Esophagus squamous epithelium (tissue), 5 donors: ENCODE measurements at regions not wholly inside any gene's neighbourhood (a gene's known extent, or its start where the extent isn't known, plus 50 kb on each side); places are given as distances from the start of the nearest gene placed in this dataset.
A peak's percentile ranks its signal among the peaks of the same experiment; 100 is the strongest.

Experiments
- DNase-seq: peaks from one replicate; lab custom pipeline; 2025; lab: John Stamatoyannopoulos, UW
- H3K27ac ChIP-seq, 4 donors: fragments of 200-600 bp; sonication (generic); one replicate each; pipeline ENCODE4 v1.5.1; 2016 to 2019; ENCODE audit warnings: mild to moderate bottlenecking in 1 of 4
- H3K27me3 ChIP-seq, 4 donors: fragments of 200-600 bp; sonication (generic); 1 replicate in 3 of 4; 2 replicates in 1 of 4; pipeline versions ENCODE4 v1.5.1 to v1.6.0; 2017 to 2021; ENCODE audit warnings: antibody characterized with exemption in 1 of 4
- H3K36me3 ChIP-seq, 3 donors: fragments of 200-600 bp; sonication (generic); one replicate each; pipeline ENCODE4 v1.5.1; 2016 to 2019
- H3K4me1 ChIP-seq, 3 donors: fragments of 200-600 bp; sonication (generic); one replicate each; pipeline ENCODE4 v1.5.1; 2017 to 2019
- H3K4me3 ChIP-seq, 4 donors: fragments of 200-600 bp; sonication (generic); 1 replicate in 3 of 4; 2 replicates in 1 of 4; pipeline ENCODE4 v1.5.1; 2016 to 2019; ENCODE audit warnings: mild to moderate bottlenecking in 2 of 4, moderate library complexity in 1 of 4
- H3K9me3 ChIP-seq, 3 donors: fragments of 200-600 bp; sonication (generic); one replicate each; pipeline ENCODE4 v1.5.1; 2016 to 2019
- CTCF ChIP-seq, 6 experiments: fragments of 450-650 bp in 4 of 6; fragments of 200-600 bp in 2 of 6; sonication (generic) in 2 of 6; IDR thresholded peaks; one replicate each; pipeline ENCODE4 v1.5.1; 2016 to 2019; ENCODE audit warnings: antibody characterized with exemption in 6 of 6, mild to moderate bottlenecking in 4 of 6, moderate library complexity in 4 of 6
- POLR2A ChIP-seq, 4 donors: fragments of 450-650 bp; IDR thresholded peaks; one replicate each; pipeline ENCODE4 v1.6.1; 2017; ENCODE audit warnings: antibody characterized with exemption in 4 of 4, mild to moderate bottlenecking in 4 of 4, moderate library complexity in 3 of 4
- WGBS, 2 donors: methylation state at CpG; one replicate each; pipeline ENCODE4 v1.1.5; 2018; 5-methylcytosine and 5-hydroxymethylcytosine counted together
- intact Hi-C: fragments of 100-400 bp; cut with DNase I; formaldehyde crosslinking; loops from one replicate; pipeline ENCODE4 v1.15.0; 2022
- donor health status: DM: yes; HTN: yes; CAD: no.

GRCh38 chr18:39599251-39599650, 2033.7 kb upstream of the CELF4 start:
- Histone ChIP-seq H3K27me3 (no peaks in the 10 kb centered on the region), H3K36me3 (no peaks in the 10 kb centered on the region), H3K4me1 (peaks cover 0 to 13% (median 0%) of the 10 kb centered on the region in 3 donors), H3K9me3 (no peaks in the 10 kb centered on the region), H3K27ac (peak overlapping the region in 3 of 4 donors; percentile 44 to 70 (median 64)), H3K4me3 (no peak overlapping the region)
- WGBS, 2 donors, result 49 to 54% methylated on average over 2 of the region's 2 CpGs
- no peak for DNase-seq
- intact Hi-C loops, result no loop called here
- no peak for TF ChIP-seq CTCF (IDR thresholded peaks at IDR 0.05)
- no peak for TF ChIP-seq POLR2A (IDR thresholded peaks at IDR 0.05)

- Histone ChIP-seq H3K27me3 (no peaks in the 10 kb centered on the region), H3K4me1 (peaks cover 0 to 13% (median 0%) of the 10 kb centered on the region in 3 donors), H3K27ac (no peak overlapping the region), H3K4me3 (no peak overlapping the region), H3K36me3 (no peaks in the 10 kb centered on the region), H3K9me3 (no peaks in the 10 kb centered on the region)
- intact Hi-C loops, result no loop called here
- 52 to 53% methylated on average over 7 of the region's 7 CpGs for WGBS, 2 donors
- DNase-seq, result no peak
- no peak for TF ChIP-seq CTCF (IDR thresholded peaks at IDR 0.05)
- no peak for TF ChIP-seq POLR2A (IDR thresholded peaks at IDR 0.05)
Measured at GRCh38 chr18:39596891-39597290, 2031.3 kb upstream of the CELF4 start.

- DNase-seq, result no peak
- Histone ChIP-seq H3K27me3 (no peaks in the 10 kb centered on the region), H3K4me1 (peaks cover 0 to 13% (median 2%) of the 10 kb centered on the region in 3 donors), H3K4me3 (no peak overlapping the region), H3K27ac (no peak overlapping the region), H3K9me3 (no peaks in the 10 kb centered on the region), H3K36me3 (no peaks in the 10 kb centered on the region)
- intact Hi-C loops, result no loop called here
- TF ChIP-seq CTCF (IDR thresholded peaks at IDR 0.05) (no peak), POLR2A (IDR thresholded peaks at IDR 0.05) (no peak)
Measured at GRCh38 chr18:39596221-39596620, 2030.6 kb upstream of the CELF4 start.

GRCh38 chr18:39594206-39594605, 2028.6 kb upstream of the CELF4 start:
- no peaks in the 10 kb centered on the region for H3K27me3 ChIP-seq
- H3K9me3 ChIP-seq, result no peaks in the 10 kb centered on the region
- H3K27ac ChIP-seq, result no peak overlapping the region
- no peak for TF ChIP-seq CTCF (IDR thresholded peaks at IDR 0.05)
- no peak for TF ChIP-seq POLR2A (IDR thresholded peaks at IDR 0.05)
- H3K4me3 ChIP-seq, result no peak overlapping the region
- H3K4me1 ChIP-seq, result peaks cover 0 to 8% (median 2%) of the 10 kb centered on the region in 3 donors
- no peaks in the 10 kb centered on the region for H3K36me3 ChIP-seq
- no peak for DNase-seq
- intact Hi-C loops, result no loop called here

- Histone ChIP-seq H3K4me3 (no peak overlapping the region), H3K27me3 (no peaks in the 10 kb centered on the region), H3K36me3 (no peaks in the 10 kb centered on the region), H3K27ac (no peak overlapping the region), H3K9me3 (no peaks in the 10 kb centered on the region), H3K4me1 (peaks cover 0 to 2% (median 0%) of the 10 kb centered on the region in 3 donors)
- DNase-seq, result no peak
- no peak for TF ChIP-seq POLR2A (IDR thresholded peaks at IDR 0.05)
- TF ChIP-seq CTCF (IDR thresholded peaks at IDR 0.05), result no peak
- intact Hi-C loops, result no loop called here
Measured at GRCh38 chr18:39591649-39592048, 2026.1 kb upstream of the CELF4 start.
